Activated CD4-positive, alpha-beta memory T cell treated with anti-CD3 and anti-CD28 coated beads for 36 hours (primary cell): ENCODE measurements at regions not wholly inside any gene's neighbourhood (a gene's known extent, or its start where the extent isn't known, plus 50 kb on each side); places are given as distances from the start of the nearest gene placed in this dataset.
A peak's percentile ranks its signal among the peaks of the same experiment; 100 is the strongest.
"Not testable (repeated sequence)": the region's sequence is repeated elsewhere in the genome, so short reads cannot be mapped to it uniquely, and the experiment has no call there.

Source experiments
- CTCF ChIA-PET: fragments of 350-600 bp; sonication (Branson Sonifier 250); formaldehyde crosslinking; loops from one replicate; lab custom pipeline; 2021; ENCODE audit warnings: antibody characterized with exemption, inconsistent platforms; lab: Charles Lee
- POLR2A ChIA-PET: fragments of 350-600 bp; sonication (Branson Sonifier 250); formaldehyde crosslinking; loops from one replicate; lab custom pipeline; 2021; ENCODE audit warnings: antibody characterized with exemption; lab: Charles Lee
- DNase-seq: peaks from one replicate; pipeline ENCODE4 v3.0.0-alpha.2; 2020
- H3K27ac Mint-ChIP-seq: one replicate; pipeline ENCODE4 v1.8.0; 2021; ENCODE audit warnings: mixed read lengths
- H3K27me3 Mint-ChIP-seq: one replicate; pipeline ENCODE4 v1.8.0; 2021; ENCODE audit warnings: mixed read lengths
- H3K36me3 Mint-ChIP-seq: one replicate; pipeline ENCODE4 v1.8.0; 2021; ENCODE audit warnings: mixed read lengths
- H3K4me1 Mint-ChIP-seq: one replicate; pipeline ENCODE4 v1.8.0; 2021; ENCODE audit warnings: low read depth, mixed read lengths
- H3K4me3 Mint-ChIP-seq: one replicate; pipeline ENCODE4 v1.8.0; 2021; ENCODE audit warnings: mild to moderate bottlenecking, mixed read lengths
- H3K9me3 Mint-ChIP-seq: one replicate; pipeline ENCODE4 v1.8.0; 2021; ENCODE audit warnings: mixed read lengths
- intact Hi-C: fragments of 100-400 bp; cut with micrococcal nuclease; formaldehyde crosslinking; loops from one replicate; pipeline ENCODE4 v1.15.1; 2023

- POLR2A ChIA-PET, DNase-seq, H3K4me3 Mint-ChIP-seq, H3K4me1 Mint-ChIP-seq, CTCF ChIA-PET, H3K27ac Mint-ChIP-seq, H3K27me3 Mint-ChIP-seq, intact Hi-C loops, H3K36me3 Mint-ChIP-seq, H3K9me3 Mint-ChIP-seq: not testable (repeated sequence)
Measured at GRCh38 chr13:18698332-18698731, 483.3 kb downstream of the TUBA3C start.

GRCh38 chr13:18697851-18698250 lies 483.8 kb downstream of the TUBA3C start:
- H3K9me3 Mint-ChIP-seq, H3K4me3 Mint-ChIP-seq, DNase-seq, CTCF ChIA-PET, H3K27ac Mint-ChIP-seq, H3K36me3 Mint-ChIP-seq, intact Hi-C loops, H3K27me3 Mint-ChIP-seq, H3K4me1 Mint-ChIP-seq, POLR2A ChIA-PET: not testable (repeated sequence)

GRCh38 chr13:18697221-18697620 lies 484.4 kb downstream of the TUBA3C start:
- POLR2A ChIA-PET, H3K9me3 Mint-ChIP-seq, H3K4me1 Mint-ChIP-seq, H3K27ac Mint-ChIP-seq, H3K27me3 Mint-ChIP-seq, intact Hi-C loops, H3K36me3 Mint-ChIP-seq, DNase-seq, H3K4me3 Mint-ChIP-seq, CTCF ChIA-PET: not testable (repeated sequence)

GRCh38 chr13:18677403-18677802 lies 504.2 kb downstream of the TUBA3C start:
- intact Hi-C loops, POLR2A ChIA-PET, DNase-seq, H3K36me3 Mint-ChIP-seq, H3K9me3 Mint-ChIP-seq, H3K4me3 Mint-ChIP-seq, H3K27me3 Mint-ChIP-seq, CTCF ChIA-PET, H3K27ac Mint-ChIP-seq, H3K4me1 Mint-ChIP-seq: not testable (repeated sequence)

GRCh38 chr13:18675268-18675667 lies 506.4 kb downstream of the TUBA3C start:
- POLR2A ChIA-PET, H3K9me3 Mint-ChIP-seq, H3K4me1 Mint-ChIP-seq, CTCF ChIA-PET, H3K4me3 Mint-ChIP-seq, H3K27ac Mint-ChIP-seq, H3K36me3 Mint-ChIP-seq, H3K27me3 Mint-ChIP-seq, intact Hi-C loops, DNase-seq: not testable (repeated sequence)

GRCh38 chr13:18673794-18674193 lies 507.8 kb downstream of the TUBA3C start:
- H3K4me1 Mint-ChIP-seq, intact Hi-C loops, POLR2A ChIA-PET, H3K27me3 Mint-ChIP-seq, H3K9me3 Mint-ChIP-seq, H3K27ac Mint-ChIP-seq, H3K36me3 Mint-ChIP-seq, CTCF ChIA-PET, DNase-seq, H3K4me3 Mint-ChIP-seq: not testable (repeated sequence)

GRCh38 chr13:18666585-18666984 lies 515.0 kb downstream of the TUBA3C start:
- H3K36me3 Mint-ChIP-seq, DNase-seq, intact Hi-C loops, H3K4me3 Mint-ChIP-seq, H3K27me3 Mint-ChIP-seq, H3K9me3 Mint-ChIP-seq, POLR2A ChIA-PET, H3K4me1 Mint-ChIP-seq, CTCF ChIA-PET, H3K27ac Mint-ChIP-seq: not testable (repeated sequence)

GRCh38 chr13:18665716-18666115 lies 515.9 kb downstream of the TUBA3C start:
- H3K27ac Mint-ChIP-seq, DNase-seq, POLR2A ChIA-PET, H3K9me3 Mint-ChIP-seq, H3K4me3 Mint-ChIP-seq, H3K4me1 Mint-ChIP-seq, CTCF ChIA-PET, H3K27me3 Mint-ChIP-seq, H3K36me3 Mint-ChIP-seq, intact Hi-C loops: not testable (repeated sequence)

GRCh38 chr13:18665124-18665523 lies 516.5 kb downstream of the TUBA3C start:
- DNase-seq, H3K4me1 Mint-ChIP-seq, H3K36me3 Mint-ChIP-seq, H3K27me3 Mint-ChIP-seq, CTCF ChIA-PET, H3K4me3 Mint-ChIP-seq, intact Hi-C loops, POLR2A ChIA-PET, H3K9me3 Mint-ChIP-seq, H3K27ac Mint-ChIP-seq: not testable (repeated sequence)

- H3K36me3 Mint-ChIP-seq, CTCF ChIA-PET, H3K4me1 Mint-ChIP-seq, H3K9me3 Mint-ChIP-seq, H3K4me3 Mint-ChIP-seq, POLR2A ChIA-PET, H3K27ac Mint-ChIP-seq, DNase-seq, intact Hi-C loops, H3K27me3 Mint-ChIP-seq: not testable (repeated sequence)
Measured at GRCh38 chr13:18663222-18663621, 518.4 kb downstream of the TUBA3C start.

- CTCF ChIA-PET, H3K4me3 Mint-ChIP-seq, intact Hi-C loops, H3K27me3 Mint-ChIP-seq, POLR2A ChIA-PET, H3K36me3 Mint-ChIP-seq, H3K4me1 Mint-ChIP-seq, H3K27ac Mint-ChIP-seq, H3K9me3 Mint-ChIP-seq: not testable (repeated sequence)
- peak; percentile 62 for DNase-seq
Measured at GRCh38 chr13:18643644-18644172, 537.9 kb downstream of the TUBA3C start.

- intact Hi-C loops, H3K4me1 Mint-ChIP-seq, CTCF ChIA-PET, H3K9me3 Mint-ChIP-seq, H3K4me3 Mint-ChIP-seq, H3K36me3 Mint-ChIP-seq, POLR2A ChIA-PET, DNase-seq, H3K27ac Mint-ChIP-seq, H3K27me3 Mint-ChIP-seq: not testable (repeated sequence)
Measured at GRCh38 chr13:18628928-18629327, 552.7 kb downstream of the TUBA3C start.

- POLR2A ChIA-PET = no interaction called here
- intact Hi-C loops = no loop called here
- H3K27me3 Mint-ChIP-seq = no peaks in the 10 kb centered on the region
- no peak for DNase-seq
- peaks cover 7% of the 10 kb centered on the region for H3K9me3 Mint-ChIP-seq
- CTCF ChIA-PET = no interaction called here
- H3K4me1 Mint-ChIP-seq = no peaks in the 10 kb centered on the region
- H3K27ac Mint-ChIP-seq = no peak overlapping the region
- H3K4me3 Mint-ChIP-seq = no peak overlapping the region
- no peaks in the 10 kb centered on the region for H3K36me3 Mint-ChIP-seq
Measured at GRCh38 chr13:18628428-18628827, 553.2 kb downstream of the TUBA3C start.
